Upper lobe of right lung (tissue), 1 donor: ENCODE measurements at regions not wholly inside any gene's neighbourhood (a gene's known extent, or its start where the extent isn't known, plus 50 kb on each side); places are given as distances from the start of the nearest gene placed in this dataset.

Source experiments
- ATAC-seq: fragments of 200-7000 bp; cut with Tn5 transposase; one replicate; pipeline ENCODE4 v1.9.1; 2020; ENCODE audit warnings: mild to moderate bottlenecking, moderate library complexity
- DNase-seq: peaks from one replicate; pipeline ENCODE4 v3.0.0-alpha.2; 2020
- H3K27ac ChIP-seq: fragments of 200-600 bp; one replicate; pipeline ENCODE4 v1.8.0; 2022
- H3K27me3 ChIP-seq: fragments of 200-600 bp; one replicate; pipeline ENCODE4 v1.8.0; 2022; ENCODE audit warnings: mild to moderate bottlenecking
- H3K36me3 ChIP-seq: fragments of 200-600 bp; one replicate; pipeline ENCODE4 v1.8.0; 2022
- H3K4me1 ChIP-seq: fragments of 200-600 bp; one replicate; pipeline ENCODE4 v1.8.0; 2022
- H3K4me3 ChIP-seq: fragments of 200-600 bp; one replicate; pipeline ENCODE4 v1.8.0; 2022; ENCODE audit warnings: mild to moderate bottlenecking
- H3K9me3 ChIP-seq: fragments of 200-600 bp; one replicate; pipeline ENCODE4 v1.8.0; 2022
- CTCF ChIP-seq: fragments of 200-600 bp; IDR thresholded peaks from one replicate; pipeline ENCODE4 v1.8.0; 2022; ENCODE audit warnings: antibody characterized with exemption
- intact Hi-C: fragments of 100-400 bp; cut with DNase I; formaldehyde crosslinking; loops from one replicate; pipeline ENCODE4 v1.11.0; 2022
- donor health status: DM: no; HTN: yes; CAD: no; lungs with severe emphysema.

GRCh38 chr2:217293607-217294006, 433.7 kb upstream of the TNP1 start:
- Histone ChIP-seq H3K36me3 (no peaks in the 10 kb centered on the region), H3K4me1 (no peaks in the 10 kb centered on the region), H3K27me3 (no peaks in the 10 kb centered on the region), H3K9me3 (no peaks in the 10 kb centered on the region), H3K27ac (no peak overlapping the region), H3K4me3 (no peak overlapping the region)
- no peak for TF ChIP-seq CTCF
- intact Hi-C loops = no loop called here
- ATAC-seq = no peak
- no peak for DNase-seq

GRCh38 chr2:217293046-217293445, 433.2 kb upstream of the TNP1 start:
- Histone ChIP-seq H3K4me3 (no peak overlapping the region), H3K4me1 (no peaks in the 10 kb centered on the region), H3K27me3 (no peaks in the 10 kb centered on the region), H3K27ac (no peak overlapping the region), H3K9me3 (no peaks in the 10 kb centered on the region), H3K36me3 (no peaks in the 10 kb centered on the region)
- intact Hi-C loops = no loop called here
- DNase-seq (no peak), ATAC-seq (no peak)
- TF ChIP-seq CTCF = no peak

- Histone ChIP-seq H3K4me1 (no peaks in the 10 kb centered on the region), H3K27me3 (no peaks in the 10 kb centered on the region), H3K4me3 (no peak overlapping the region), H3K27ac (no peak overlapping the region), H3K9me3 (no peaks in the 10 kb centered on the region), H3K36me3 (no peaks in the 10 kb centered on the region)
- DNase-seq (no peak), ATAC-seq (peak; percentile 33)
- no peak for TF ChIP-seq CTCF
- intact Hi-C loops = no loop called here
Observed at GRCh38 chr2:217291259-217291658, 431.4 kb upstream of the TNP1 start.

- no peak for ATAC-seq
Observed at GRCh38 chr2:217290467-217290866, 430.6 kb upstream of the TNP1 start.

GRCh38 chr2:217289907-217290280, 430.0 kb upstream of the TNP1 start:
- ATAC-seq = no peak

More at GRCh38 chr2:217290467-217290866, 430.6 kb upstream of the TNP1 start:
- Histone ChIP-seq H3K27ac (no peak overlapping the region), H3K4me3 (no peak overlapping the region), H3K27me3 (no peaks in the 10 kb centered on the region), H3K36me3 (no peaks in the 10 kb centered on the region), H3K9me3 (no peaks in the 10 kb centered on the region), H3K4me1 (no peaks in the 10 kb centered on the region)
- no peak for TF ChIP-seq CTCF
- intact Hi-C loops = no loop called here
- no peak for DNase-seq

More at GRCh38 chr2:217289907-217290280, 430.0 kb upstream of the TNP1 start:
- H3K9me3 ChIP-seq = no peaks in the 10 kb centered on the region
- intact Hi-C loops = no loop called here
- no peak overlapping the region for H3K27ac ChIP-seq
- H3K4me3 ChIP-seq = no peak overlapping the region
- no peak for DNase-seq
- no peaks in the 10 kb centered on the region for H3K27me3 ChIP-seq
- H3K36me3 ChIP-seq = no peaks in the 10 kb centered on the region
- no peaks in the 10 kb centered on the region for H3K4me1 ChIP-seq
- no peak for TF ChIP-seq CTCF
